Neuronal stem cell (in vitro differentiated cells): ENCODE measurements at regions not wholly inside any gene's neighbourhood (a gene's known extent, or its start where the extent isn't known, plus 50 kb on each side); places are given as distances from the start of the nearest gene placed in this dataset.

Experiments
- DNase-seq: peaks from one replicate; pipeline ENCODE4 v3.0.0-alpha.2; 2013; ENCODE audit warnings: low spot score
- H2AFZ ChIP-seq: one replicate; pipeline ENCODE4 v1.6.1; 2013; ENCODE audit warnings: mild to moderate bottlenecking, low read length, inconsistent platforms
- H2AK5ac ChIP-seq: 2 replicates; pipeline ENCODE4 v1.6.1; 2013; ENCODE audit warnings: low read depth, mild to moderate bottlenecking, inconsistent platforms, low read length, moderate library complexity, mixed read lengths
- H2BK120ac ChIP-seq: 2 replicates; pipeline ENCODE4 v1.6.1; 2013; ENCODE audit warnings: low read depth, mild to moderate bottlenecking, inconsistent platforms, low read length, moderate library complexity, mixed read lengths
- H2BK12ac ChIP-seq: one replicate; pipeline ENCODE4 v1.6.1; 2013; ENCODE audit warnings: low read length, inconsistent platforms
- H2BK15ac ChIP-seq: 2 replicates; pipeline ENCODE4 v1.6.1; 2013; ENCODE audit warnings: mild to moderate bottlenecking, low read length, inconsistent platforms, mixed read lengths
- H2BK5ac ChIP-seq: one replicate; pipeline ENCODE4 v1.6.1; 2013; ENCODE audit warnings: inconsistent platforms, mild to moderate bottlenecking, low read length, moderate library complexity
- H3K14ac ChIP-seq: one replicate; pipeline ENCODE4 v1.6.1; 2013; ENCODE audit warnings: low read length, inconsistent platforms
- H3K18ac ChIP-seq: 2 replicates; pipeline ENCODE4 v1.6.1; 2013; ENCODE audit warnings: low read length, inconsistent platforms
- H3K23ac ChIP-seq: 2 replicates; pipeline ENCODE4 v1.6.1; 2013; ENCODE audit warnings: low read depth, mild to moderate bottlenecking, mixed read lengths, low read length, inconsistent platforms; ENCODE audit not compliant: poor library complexity
- H3K27ac ChIP-seq: replicated peaks from 3 replicates; pipeline ENCODE4 v1.5.1; 2013; ENCODE audit warnings: low read length, inconsistent platforms
- H3K27me3 ChIP-seq, 3 experiments: 2 replicates each; pipeline ENCODE4 v1.6.1; 2013; ENCODE audit warnings: low read length in 3 of 3, mild to moderate bottlenecking in 2 of 3, inconsistent platforms in 1 of 3, low read depth in 1 of 3, mixed read lengths in 1 of 3, moderate library complexity in 1 of 3; ENCODE audit not compliant: control insufficient read depth in 3 of 3, insufficient read depth in 3 of 3
- H3K36me3 ChIP-seq, 2 donors: replicated peaks in 1 of 2; 2 replicates each; pipeline ENCODE4 v1.6.1; 2013; ENCODE audit warnings: low read length in 2 of 2; ENCODE audit not compliant: control insufficient read depth in 2 of 2, insufficient read depth in 2 of 2
- H3K4ac ChIP-seq: 2 replicates; pipeline ENCODE4 v1.6.1; 2013; ENCODE audit warnings: inconsistent platforms, mild to moderate bottlenecking, low read length, moderate library complexity
- H3K4me1 ChIP-seq, 2 donors: 1 replicate in 1 of 2; 2 replicates in 1 of 2; pipeline ENCODE4 v1.6.1; 2013; ENCODE audit warnings: low read length in 2 of 2, low read depth in 1 of 2; ENCODE audit not compliant: control insufficient read depth in 2 of 2, insufficient read depth in 1 of 2
- H3K4me2 ChIP-seq: one replicate; pipeline ENCODE4 v1.6.1; 2013; ENCODE audit warnings: mild to moderate bottlenecking, low read length, inconsistent platforms; ENCODE audit not compliant: insufficient read depth, poor library complexity, severe bottlenecking
- H3K4me3 ChIP-seq, 2 donors: 2 replicates each; pipeline ENCODE4 v1.5.1; 2013; ENCODE audit warnings: low read length in 2 of 2, mild to moderate bottlenecking in 2 of 2, inconsistent platforms in 1 of 2, moderate library complexity in 1 of 2
- H3K79me1 ChIP-seq: one replicate; pipeline ENCODE4 v1.6.1; 2013; ENCODE audit warnings: low read depth, mild to moderate bottlenecking, inconsistent platforms, low read length, moderate library complexity
- H3K9ac ChIP-seq: one replicate; pipeline ENCODE4 v1.6.1; 2013; ENCODE audit warnings: mild to moderate bottlenecking, low read depth, low read length, inconsistent platforms; ENCODE audit not compliant: poor library complexity
- H3K9me3 ChIP-seq, 2 donors: replicated peaks in 1 of 2; 2 replicates each; pipeline versions ENCODE3 to v1.6.1; 2013; ENCODE audit warnings: low read length in 2 of 2, mild to moderate bottlenecking in 2 of 2, inconsistent platforms in 1 of 2, low read depth in 1 of 2, mixed read lengths in 1 of 2, moderate library complexity in 1 of 2; ENCODE audit not compliant: control insufficient read depth in 2 of 2, insufficient read depth in 1 of 2
- H4K8ac ChIP-seq: one replicate; pipeline ENCODE4 v1.6.1; 2013; ENCODE audit warnings: low read depth, mild to moderate bottlenecking, inconsistent platforms, low read length, moderate library complexity
- H4K91ac ChIP-seq: one replicate; pipeline ENCODE4 v1.6.1; 2013; ENCODE audit warnings: low read length, low read depth, mild to moderate bottlenecking, inconsistent platforms; ENCODE audit not compliant: poor library complexity
- WGBS, 2 donors: extraction: QIAGEN DNeasy Blood & Tissue Kit; methylation state at CpG; one replicate each; pipeline ENCODE4 v1.1.7; 2013; ENCODE audit warnings: missing lambda C conversion rate in 2 of 2, mixed read lengths in 1 of 2; ENCODE audit not compliant: insufficient read length in 2 of 2, insufficient replicate concordance in 1 of 2; ENCODE audit errors: extremely low coverage in 2 of 2; 5-methylcytosine and 5-hydroxymethylcytosine counted together

DNA sequence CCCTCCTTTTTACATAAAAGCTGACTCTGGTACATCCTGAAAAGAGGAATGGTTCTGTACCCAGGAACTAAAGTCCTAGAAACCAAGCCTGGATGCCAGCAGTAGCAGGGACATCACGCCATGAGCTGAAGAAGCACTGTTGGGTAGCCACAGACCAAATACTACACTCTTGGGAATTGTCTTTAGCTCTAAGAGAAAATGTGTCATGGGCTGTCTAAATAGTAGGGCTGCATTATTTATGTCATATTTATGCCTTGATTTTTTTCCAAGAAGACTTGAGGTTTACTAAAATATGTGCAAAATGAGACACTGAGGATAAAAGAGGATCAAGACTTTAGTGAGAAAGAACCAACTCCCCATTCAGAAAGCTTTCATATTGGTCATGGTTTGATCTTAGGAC is 213.6 kb downstream of the RAB38 start:
- Histone ChIP-seq H3K27me3 (no peaks in the 10 kb centered on the region), H3K79me1 (no peaks in the 10 kb centered on the region), H3K4ac (no peak overlapping the region), H3K14ac (no peak overlapping the region), H3K4me3 (no peak overlapping the region), H3K4me1 (no peaks in the 10 kb centered on the region), H3K4me2 (no peak overlapping the region), H3K23ac (no peak overlapping the region), H4K91ac (no peak overlapping the region), H2AK5ac (no peak overlapping the region), H2AFZ (no peak overlapping the region), H2BK15ac (no peak overlapping the region), H4K8ac (no peak overlapping the region), H2BK120ac (no peak overlapping the region), H2BK12ac (no peak overlapping the region), H3K9ac (no peak overlapping the region), H3K27ac (no peak overlapping the region), H3K9me3 (no peaks in the 10 kb centered on the region), H3K36me3 (no peaks in the 10 kb centered on the region), H3K18ac (no peak overlapping the region), H2BK5ac (no peak overlapping the region)
- no peak for DNase-seq
- WGBS, 2 donors: no CpG with 5 or more reads among the region's 1 CpG

DNA sequence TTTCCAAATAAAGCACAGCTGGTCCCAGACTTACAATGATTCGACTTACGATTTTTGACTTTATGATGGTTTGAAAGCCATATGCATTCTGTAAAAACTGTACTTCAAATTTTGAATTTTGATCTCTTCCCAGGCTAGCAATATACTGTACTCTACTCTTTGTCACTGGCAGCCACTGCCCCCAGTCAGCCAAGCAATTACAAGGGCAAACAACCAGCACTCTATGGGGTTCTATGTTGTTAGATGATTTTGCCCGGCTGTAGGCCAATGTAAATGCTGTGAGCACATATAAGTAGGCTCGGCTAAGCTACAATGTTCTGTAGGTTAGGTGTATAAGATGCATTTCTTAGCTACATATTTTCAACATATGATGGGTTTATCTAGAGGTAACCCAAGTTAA is 217.3 kb downstream of the RAB38 start:
- Histone ChIP-seq H3K27ac (no peak overlapping the region), H3K9me3 (no peaks in the 10 kb centered on the region), H2BK5ac (no peak overlapping the region), H3K4me1 (no peaks in the 10 kb centered on the region), H3K36me3 (no peaks in the 10 kb centered on the region), H3K79me1 (no peaks in the 10 kb centered on the region), H3K4me2 (no peak overlapping the region), H3K9ac (no peak overlapping the region), H2AFZ (no peak overlapping the region), H4K91ac (no peak overlapping the region), H3K23ac (no peak overlapping the region), H3K27me3 (no peaks in the 10 kb centered on the region), H2BK12ac (no peak overlapping the region), H3K4me3 (no peak overlapping the region), H4K8ac (no peak overlapping the region), H2AK5ac (no peak overlapping the region), H2BK120ac (no peak overlapping the region), H3K14ac (no peak overlapping the region), H3K4ac (no peak overlapping the region), H2BK15ac (no peak overlapping the region), H3K18ac (no peak overlapping the region)
- no peak for DNase-seq
- no CpG with 5 or more reads among the region's 4 CpGs for WGBS, 2 donors

DNA sequence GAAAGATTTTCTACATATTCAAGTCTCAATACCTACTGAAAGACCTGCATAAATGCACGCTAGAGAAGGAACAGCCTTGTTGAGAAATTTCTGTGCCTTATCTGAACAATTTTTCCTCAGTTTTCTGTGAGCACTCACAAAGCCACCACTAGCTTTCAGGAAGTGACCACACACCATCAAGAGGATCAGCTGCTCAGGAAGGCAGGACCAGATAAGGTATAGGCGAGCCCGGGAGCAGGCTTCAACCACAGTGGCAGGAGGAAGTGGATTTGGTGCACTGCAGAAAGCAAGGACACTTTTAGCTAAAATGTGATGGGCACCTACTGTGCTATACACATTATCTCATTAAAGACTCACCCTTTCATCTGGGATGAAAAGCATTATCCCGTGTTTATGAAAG is 220.8 kb downstream of the RAB38 start:
- no peak overlapping the region for H4K91ac ChIP-seq
- no peaks in the 10 kb centered on the region for H3K4me1 ChIP-seq
- H2AFZ ChIP-seq: no peak overlapping the region
- no peaks in the 10 kb centered on the region for H3K79me1 ChIP-seq
- WGBS, 2 donors: no CpG with 5 or more reads among the region's 4 CpGs
- H2BK15ac ChIP-seq: no peak overlapping the region
- H4K8ac ChIP-seq: no peak overlapping the region
- H3K27me3 ChIP-seq: no peaks in the 10 kb centered on the region
- H3K18ac ChIP-seq: no peak overlapping the region
- no peak for DNase-seq
- no peak overlapping the region for H3K9ac ChIP-seq
- no peak overlapping the region for H3K27ac ChIP-seq
- no peak overlapping the region for H3K14ac ChIP-seq
- H3K4me3 ChIP-seq: no peak overlapping the region
- H2AK5ac ChIP-seq: no peak overlapping the region
- no peak overlapping the region for H2BK5ac ChIP-seq
- H2BK12ac ChIP-seq: no peak overlapping the region
- no peak overlapping the region for H3K23ac ChIP-seq
- no peaks in the 10 kb centered on the region for H3K36me3 ChIP-seq
- no peak overlapping the region for H3K4me2 ChIP-seq
- H3K4ac ChIP-seq: no peak overlapping the region
- H3K9me3 ChIP-seq: no peaks in the 10 kb centered on the region
- H2BK120ac ChIP-seq: no peak overlapping the region

DNA sequence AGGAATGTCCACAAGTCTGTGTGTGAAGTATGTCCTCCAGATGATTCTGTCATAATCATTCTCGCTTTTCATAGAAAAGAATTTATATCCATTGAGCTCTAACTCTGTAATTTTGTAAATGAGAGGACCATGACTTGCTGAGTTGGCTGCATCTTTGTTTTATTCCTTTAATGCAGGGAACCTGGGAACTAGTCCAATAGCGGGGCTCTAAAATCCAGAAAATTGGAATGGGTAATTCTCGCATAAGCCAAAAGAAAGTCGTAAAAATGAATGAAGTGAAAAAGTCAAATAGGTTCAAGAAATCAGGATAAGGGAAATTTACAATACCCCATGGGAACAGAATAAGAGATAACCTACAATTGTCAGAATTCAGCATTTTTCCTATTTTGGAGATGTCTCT is 232.5 kb downstream of the RAB38 start:
- no peak overlapping the region for H4K8ac ChIP-seq
- no peak overlapping the region for H2BK5ac ChIP-seq
- no peaks in the 10 kb centered on the region for H3K36me3 ChIP-seq
- no peak overlapping the region for H2AK5ac ChIP-seq
- no peaks in the 10 kb centered on the region for H3K79me1 ChIP-seq
- no peak overlapping the region for H3K4ac ChIP-seq
- no peak overlapping the region for H2BK12ac ChIP-seq
- no peaks in the 10 kb centered on the region for H3K9me3 ChIP-seq
- H3K14ac ChIP-seq: no peak overlapping the region
- H3K4me2 ChIP-seq: no peak overlapping the region
- no peak overlapping the region for H4K91ac ChIP-seq
- no CpG with 5 or more reads among the region's 4 CpGs for WGBS, 2 donors
- H3K23ac ChIP-seq: no peak overlapping the region
- no peak overlapping the region for H3K27ac ChIP-seq
- H3K4me3 ChIP-seq: no peak overlapping the region
- no peaks in the 10 kb centered on the region for H3K4me1 ChIP-seq
- no peak overlapping the region for H3K9ac ChIP-seq
- DNase-seq: no peak
- H2BK15ac ChIP-seq: no peak overlapping the region
- no peaks in the 10 kb centered on the region for H3K27me3 ChIP-seq
- no peak overlapping the region for H2AFZ ChIP-seq
- no peak overlapping the region for H3K18ac ChIP-seq
- H2BK120ac ChIP-seq: no peak overlapping the region
